ENCODE measurements at regions not wholly inside any gene's neighbourhood (a gene's known extent, or its start where the extent isn't known, plus 50 kb on each side); places are given as distances from the start of the nearest gene placed in this dataset.

DNA sequence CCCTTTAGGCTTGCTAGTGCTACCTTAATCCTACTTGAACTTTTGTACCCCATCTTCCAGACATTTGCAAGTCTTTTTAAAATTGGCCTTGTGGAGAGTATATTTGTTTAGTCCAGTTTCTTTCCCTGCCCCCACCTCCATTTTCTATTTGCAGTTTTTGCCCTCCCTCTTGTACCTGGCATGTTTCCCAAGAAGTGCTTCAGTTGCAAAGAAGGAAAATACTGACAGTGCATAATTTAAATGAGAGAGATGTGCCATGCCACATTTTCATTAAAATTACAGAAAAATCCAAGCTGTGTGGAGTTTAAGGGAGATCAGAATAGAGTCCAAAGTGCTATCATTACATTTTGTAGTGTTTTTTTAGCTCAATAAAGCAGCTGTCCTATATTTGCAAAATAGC lies 150.0 kb upstream of the ADGRL2 start:
- H3K9ac ChIP-seq (ENCODE audit: extremely low read depth, low read length, poor library complexity, severe bottlenecking), result no peak overlapping the region
- TF ChIP-seq CTCF (conservative IDR thresholded peaks at IDR 0.05), result no peak
- no peak overlapping the region for H3K27ac ChIP-seq (ENCODE audit: low read depth, low read length)
- DNase-seq, result no peak
- Mint-ChIP-seq H3K9me3 (no peaks in the 10 kb centered on the region), H3K27ac (no peak overlapping the region), H3K36me3 (ENCODE audit: low read depth) (no peaks in the 10 kb centered on the region), H3K4me3 (no peak overlapping the region), H3K4me1 (peaks cover 23% of the 10 kb centered on the region), H3K27me3 (ENCODE audit: insufficient read depth) (no peaks in the 10 kb centered on the region)
- peaks cover 5% of the 10 kb centered on the region for H3K4me1 ChIP-seq (ENCODE audit: control insufficient read depth, insufficient read depth, low read length)
- H3K27me3 ChIP-seq (ENCODE audit: control insufficient read depth, insufficient read depth, low read length, poor library complexity, severe bottlenecking), result no peaks in the 10 kb centered on the region
- H3K4me3 ChIP-seq (ENCODE audit: low read length), result no peak overlapping the region
- no peaks in the 10 kb centered on the region for H3K9me3 ChIP-seq (ENCODE audit: control insufficient read depth, low read length)
- no peaks in the 10 kb centered on the region for H3K36me3 ChIP-seq (ENCODE audit: control insufficient read depth, insufficient read depth, low read length)

GRCh38 chr1:81635816-81636215 lies 164.9 kb upstream of the ADGRL2 start:
- H3K27ac ChIP-seq (ENCODE audit: low read depth, low read length), result no peak overlapping the region
- no peak overlapping the region for H3K27ac Mint-ChIP-seq

GRCh38 chr1:81634294-81634693 lies 166.4 kb upstream of the ADGRL2 start:
- Histone ChIP-seq H3K9ac (ENCODE audit: extremely low read depth, low read length, poor library complexity, severe bottlenecking) (no peak overlapping the region), H3K27ac (ENCODE audit: low read depth, low read length) (no peak overlapping the region), H3K4me1 (ENCODE audit: control insufficient read depth, insufficient read depth, low read length) (no peaks in the 10 kb centered on the region), H3K27me3 (ENCODE audit: control insufficient read depth, insufficient read depth, low read length, poor library complexity, severe bottlenecking) (no peaks in the 10 kb centered on the region), H3K4me3 (ENCODE audit: low read length) (no peak overlapping the region), H3K36me3 (ENCODE audit: control insufficient read depth, insufficient read depth, low read length) (no peaks in the 10 kb centered on the region), H3K9me3 (ENCODE audit: control insufficient read depth, low read length) (no peaks in the 10 kb centered on the region)
- no peak for DNase-seq
- Mint-ChIP-seq H3K27ac (no peak overlapping the region), H3K9me3 (no peaks in the 10 kb centered on the region), H3K4me1 (no peaks in the 10 kb centered on the region), H3K36me3 (ENCODE audit: low read depth) (no peaks in the 10 kb centered on the region), H3K4me3 (no peak overlapping the region), H3K27me3 (ENCODE audit: insufficient read depth) (no peaks in the 10 kb centered on the region)
- TF ChIP-seq CTCF (conservative IDR thresholded peaks at IDR 0.05), result no peak
- WGBS, 2 experiments (ENCODE audit: insufficient coverage in 1 of 2, insufficient read length in 1 of 2), result 88 to 99% methylated on average over 6 of the region's 6 CpGs

More at GRCh38 chr1:81635816-81636215, 164.9 kb upstream of the ADGRL2 start:
- DNase-seq, result no peak
- H3K27me3 ChIP-seq (ENCODE audit: control insufficient read depth, insufficient read depth, low read length, poor library complexity, severe bottlenecking), result no peaks in the 10 kb centered on the region
- Mint-ChIP-seq H3K4me1 (no peaks in the 10 kb centered on the region), H3K4me3 (no peak overlapping the region), H3K36me3 (ENCODE audit: low read depth) (no peaks in the 10 kb centered on the region), H3K9me3 (no peaks in the 10 kb centered on the region), H3K27me3 (ENCODE audit: insufficient read depth) (no peaks in the 10 kb centered on the region)
- H3K36me3 ChIP-seq (ENCODE audit: control insufficient read depth, insufficient read depth, low read length), result no peaks in the 10 kb centered on the region
- no peaks in the 10 kb centered on the region for H3K9me3 ChIP-seq (ENCODE audit: control insufficient read depth, low read length)
- no peak overlapping the region for H3K4me3 ChIP-seq (ENCODE audit: low read length)
- H3K9ac ChIP-seq (ENCODE audit: extremely low read depth, low read length, poor library complexity, severe bottlenecking), result no peak overlapping the region
- no peak for TF ChIP-seq CTCF (conservative IDR thresholded peaks at IDR 0.05)
- no peaks in the 10 kb centered on the region for H3K4me1 ChIP-seq (ENCODE audit: control insufficient read depth, insufficient read depth, low read length)
- 92 to 100% methylated on average over 1 to 2 of the region's 2 CpGs for WGBS, 2 experiments (ENCODE audit: insufficient coverage in 1 of 2, insufficient read length in 1 of 2)

Data from endodermal cell (in vitro differentiated cells).